Lower lobe of right lung (tissue), 2 donors: ENCODE measurements at regions not wholly inside any gene's neighbourhood (a gene's known extent, or its start where the extent isn't known, plus 50 kb on each side); places are given as distances from the start of the nearest gene placed in this dataset.

ENCODE experiments used
- ATAC-seq, 2 donors: fragments of 200-7000 bp; cut with Tn5 transposase; one replicate each; pipeline ENCODE4 v1.9.1; 2020 to 2022; ENCODE audit warnings: mild to moderate bottlenecking in 2 of 2, moderate library complexity in 2 of 2
- DNase-seq: peaks from one replicate; pipeline ENCODE4 v3.0.0-alpha.2; 2020
- H3K27ac ChIP-seq: fragments of 200-600 bp; one replicate; pipeline ENCODE4 v1.8.0; 2022
- H3K27me3 ChIP-seq: fragments of 200-600 bp; one replicate; pipeline ENCODE4 v1.8.0; 2022; ENCODE audit warnings: low read depth
- H3K36me3 ChIP-seq: fragments of 200-600 bp; one replicate; pipeline ENCODE4 v1.8.0; 2022; ENCODE audit warnings: mild to moderate bottlenecking
- H3K4me1 ChIP-seq: fragments of 200-600 bp; one replicate; pipeline ENCODE4 v1.8.0; 2022
- H3K4me3 ChIP-seq: fragments of 200-600 bp; one replicate; pipeline ENCODE4 v1.8.0; 2022; ENCODE audit warnings: mild to moderate bottlenecking
- H3K9me3 ChIP-seq: fragments of 200-600 bp; one replicate; pipeline ENCODE4 v1.8.0; 2022
- CTCF ChIP-seq: fragments of 200-600 bp; IDR thresholded peaks from one replicate; pipeline ENCODE4 v1.8.0; 2022; ENCODE audit warnings: antibody characterized with exemption, mild to moderate bottlenecking
- intact Hi-C: fragments of 100-400 bp; cut with DNase I; formaldehyde crosslinking; loops from one replicate; pipeline ENCODE4 v1.11.0; 2022
- donor health status: DM: no; HTN: yes; CAD: no; lungs with severe emphysema.

- Histone ChIP-seq H3K36me3 (no peaks in the 10 kb centered on the region), H3K4me3 (no peak overlapping the region), H3K9me3 (no peaks in the 10 kb centered on the region), H3K27me3 (no peaks in the 10 kb centered on the region), H3K4me1 (no peaks in the 10 kb centered on the region), H3K27ac (no peak overlapping the region)
- no peak for DNase-seq
- ATAC-seq: no peak
- intact Hi-C loops: no loop called here
- no peak for TF ChIP-seq CTCF
Measured at GRCh38 chr4:117768610-117769009, 265.7 kb upstream of the NDST3 start.

GRCh38 chr4:117770269-117771102 lies 263.8 kb upstream of the NDST3 start:
- H3K4me1 ChIP-seq: no peaks in the 10 kb centered on the region
- no peaks in the 10 kb centered on the region for H3K36me3 ChIP-seq
- intact Hi-C loops: no loop called here
- no peak overlapping the region for H3K27ac ChIP-seq
- no peaks in the 10 kb centered on the region for H3K27me3 ChIP-seq
- no peaks in the 10 kb centered on the region for H3K9me3 ChIP-seq
- DNase-seq: no peak
- TF ChIP-seq CTCF: no peak
- ATAC-seq: no peak
- H3K4me3 ChIP-seq: no peak overlapping the region

GRCh38 chr4:117771647-117772337 lies 262.5 kb upstream of the NDST3 start:
- Histone ChIP-seq H3K9me3 (no peaks in the 10 kb centered on the region), H3K4me3 (no peak overlapping the region), H3K36me3 (no peaks in the 10 kb centered on the region), H3K4me1 (no peaks in the 10 kb centered on the region), H3K27ac (no peak overlapping the region), H3K27me3 (no peaks in the 10 kb centered on the region)
- TF ChIP-seq CTCF: no peak
- DNase-seq (no peak), ATAC-seq (no peak)
- intact Hi-C loops: no loop called here

GRCh38 chr4:117773064-117773936 lies 261.0 kb upstream of the NDST3 start:
- DNase-seq (no peak), ATAC-seq (no peak)
- intact Hi-C loops: no loop called here

More at GRCh38 chr4:117773064-117773936, 261.0 kb upstream of the NDST3 start:
- Histone ChIP-seq H3K27me3 (no peaks in the 10 kb centered on the region), H3K4me3 (no peak overlapping the region), H3K27ac (no peak overlapping the region), H3K36me3 (no peaks in the 10 kb centered on the region), H3K4me1 (no peaks in the 10 kb centered on the region), H3K9me3 (no peaks in the 10 kb centered on the region)
- TF ChIP-seq CTCF: no peak
